ENCODE measurements at regions not wholly inside any gene's neighbourhood (a gene's known extent, or its start where the extent isn't known, plus 50 kb on each side); places are given as distances from the start of the nearest gene placed in this dataset.

DNA sequence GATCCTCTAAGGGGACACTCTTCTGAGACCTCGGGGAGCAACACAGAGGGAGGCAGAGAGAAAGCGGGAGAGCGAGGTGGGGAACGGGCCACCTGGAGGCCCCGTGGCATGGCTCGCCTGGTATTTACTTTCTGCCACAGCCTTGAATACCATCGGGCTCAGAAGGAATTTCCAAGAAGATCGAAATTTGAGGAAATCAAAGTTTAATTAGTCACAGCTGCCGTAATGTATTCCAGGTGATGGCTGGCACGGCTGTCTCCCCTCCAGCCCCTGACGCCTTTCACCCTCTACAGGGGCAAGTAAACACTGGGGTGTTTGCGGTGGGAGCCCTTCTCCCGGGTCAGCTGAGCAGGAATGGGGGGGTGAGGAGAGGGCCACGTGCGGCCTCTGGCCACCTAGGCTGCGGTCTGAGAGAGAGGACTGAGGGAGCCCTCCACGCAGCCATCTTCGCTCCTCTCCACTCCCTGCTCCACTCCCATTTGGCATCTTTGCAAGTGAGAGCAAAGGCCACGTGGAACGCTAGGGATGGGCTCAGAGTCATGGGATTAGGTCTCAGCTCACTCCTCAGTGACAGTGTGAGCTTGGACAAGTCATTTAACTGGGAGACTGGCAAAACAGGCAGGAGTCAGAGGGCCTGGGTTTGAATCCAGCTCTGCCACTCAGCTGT, 125.2 kb downstream of the SYF2 start:
- H2BK5ac ChIP-seq (ENCODE audit: low read depth, low read length, poor library complexity, severe bottlenecking): no peak overlapping the region
- dilution Hi-C loops (cut with HindIII; ENCODE audit: low sequenced_read_pairs, unreplicated experiment): no loop called here
- no peak overlapping the region for H3K4ac ChIP-seq (ENCODE audit: low read depth, low read length)
- no peak overlapping the region for H2BK15ac ChIP-seq (ENCODE audit: low read depth, low read length)
- DNase-seq: no peak
- H4K91ac ChIP-seq (ENCODE audit: insufficient read depth, low read depth, low read length): peak overlapping the region; percentile 37; the same call in 1 of the 2 replicates
- no TSS peak for BruUV-seq (replicated peaks)
- H3K23ac ChIP-seq (ENCODE audit: low read depth, low read length): no peak overlapping the region
- ChIA-PET CTCF (no interaction called here), POLR2A (ENCODE audit: unreplicated experiment) (no interaction called here)
- in situ Hi-C loops (cut with MboI; ENCODE audit: low sequenced_read_pairs): no loop called here
- ATAC-seq (ENCODE audit: low read depth): 0 out of 2 replicates have a peak, but pooled peaks have one; percentile 17
- H3K4me2 ChIP-seq (ENCODE audit: low read depth, low read length): no peak overlapping the region
- no peak overlapping the region for H2AK9ac ChIP-seq (replicated peaks; ENCODE audit: low read depth, low read length, poor library complexity)
- H2AFZ ChIP-seq (replicated peaks; ENCODE audit: low read length, poor library complexity): peak overlapping the region; percentile 43
- no peak overlapping the region for H3K56ac ChIP-seq (ENCODE audit: extremely low read depth, insufficient read depth, low read length)
- no peak overlapping the region for H2BK20ac ChIP-seq (ENCODE audit: low read depth, low read length)
- H3K18ac ChIP-seq (ENCODE audit: low read depth, low read length): peak overlapping the region; percentile 82; the same call in 1 of the 2 replicates
- 67% methylated on average over 3 of the region's 20 CpGs; no CpG with 5 or more reads in 1 of the 2 experiments for WGBS, 2 experiments (ENCODE audit: extremely low coverage in 2 of 2, insufficient read length in 1 of 2)
- peaks cover 44% of the 10 kb centered on the region for H3K27me3 ChIP-seq (ENCODE audit: control insufficient read depth, insufficient read depth, low read length)
- H3K36me3 ChIP-seq (ENCODE audit: control insufficient read depth, insufficient read depth, low read length): no peaks in the 10 kb centered on the region
- 0 out of 2 replicates have a peak, but pooled peaks cover 2% of the 10 kb centered on the region for H3K4me1 ChIP-seq (ENCODE audit: control insufficient read depth, insufficient read depth, low read length)
- H3K27ac ChIP-seq (ENCODE audit: insufficient read depth, low read length): no peak overlapping the region
- H3K4me3 ChIP-seq (ENCODE audit: insufficient read depth, low read depth, low read length): no peak overlapping the region
- H3K9ac ChIP-seq (ENCODE audit: low read depth, low read length): no peak overlapping the region
- H2BK120ac ChIP-seq (ENCODE audit: low read depth, low read length): no peak overlapping the region
- peaks cover 3% of the 10 kb centered on the region; the same call in 1 of the 2 replicates for H3K9me1 ChIP-seq (ENCODE audit: insufficient read depth, low read length)
- peak overlapping the region; percentile 30; the same call in 1 of the 2 replicates for H4K5ac ChIP-seq (ENCODE audit: low read depth, low read length)
- no peaks in the 10 kb centered on the region for H4K20me1 ChIP-seq (ENCODE audit: insufficient read depth, low read length)
- TF ChIP-seq, protein P1, sequence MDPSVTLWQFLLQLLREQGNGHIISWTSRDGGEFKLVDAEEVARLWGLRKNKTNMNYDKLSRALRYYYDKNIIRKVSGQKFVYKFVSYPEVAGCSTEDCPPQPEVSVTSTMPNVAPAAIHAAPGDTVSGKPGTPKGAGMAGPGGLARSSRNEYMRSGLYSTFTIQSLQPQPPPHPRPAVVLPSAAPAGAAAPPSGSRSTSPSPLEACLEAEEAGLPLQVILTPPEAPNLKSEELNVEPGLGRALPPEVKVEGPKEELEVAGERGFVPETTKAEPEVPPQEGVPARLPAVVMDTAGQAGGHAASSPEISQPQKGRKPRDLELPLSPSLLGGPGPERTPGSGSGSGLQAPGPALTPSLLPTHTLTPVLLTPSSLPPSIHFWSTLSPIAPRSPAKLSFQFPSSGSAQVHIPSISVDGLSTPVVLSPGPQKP (IDR thresholded peaks at IDR 0.05; ENCODE audit: borderline replicate concordance, low read depth, low read length): no peak
- TF ChIP-seq CHD1 (IDR thresholded peaks at IDR 0.05; ENCODE audit: low read depth, low read length) (no peak), RCOR1 (IDR thresholded peaks at IDR 0.05; ENCODE audit: insufficient replicate concordance, low read length) (no peak), CTCF (conservative IDR thresholded peaks at IDR 0.05; ENCODE audit: low read depth, low read length) (no peak), USF2 (IDR thresholded peaks at IDR 0.05; ENCODE audit: low read depth, low read length) (no peak), MAZ (IDR thresholded peaks at IDR 0.05; ENCODE audit: borderline replicate concordance, low read depth, low read length) (no peak), NFE2L2 (IDR thresholded peaks at IDR 0.05; ENCODE audit: low read depth, low read length) (no peak), RAD21 (IDR thresholded peaks at IDR 0.05; ENCODE audit: low read length) (no peak), POLR2A (IDR thresholded peaks at IDR 0.05; ENCODE audit: low read depth, low read length) (no peak), MAFK (IDR thresholded peaks at IDR 0.05; ENCODE audit: low read depth, low read length) (no peak), FOS (IDR thresholded peaks at IDR 0.05; ENCODE audit: low read depth, low read length) (no peak), CEBPB (IDR thresholded peaks at IDR 0.05; ENCODE audit: low read depth, low read length) (no peak), SMC3 (IDR thresholded peaks at IDR 0.05; ENCODE audit: low read depth, low read length) (no peak), RFX5 (IDR thresholded peaks at IDR 0.05; ENCODE audit: low read depth, low read length) (no peak)
- intact Hi-C loops (cut with micrococcal nuclease): no loop called here
- H4K8ac ChIP-seq (ENCODE audit: low read depth in 2 of 2, low read length in 2 of 2): peak overlapping the region; percentile 61 to 82; a peak in 3 of 4 replicates
- H3K79me1 ChIP-seq (ENCODE audit: low read depth in 1 of 2, low read length in 2 of 2): no peaks in the 10 kb centered on the region
- peaks cover 6% of the 10 kb centered on the region for H3K9me3 ChIP-seq (ENCODE audit: control insufficient read depth, insufficient read depth, low read length)
- peak overlapping the region; percentile 18; the same call in 1 of the 2 replicates for H2AK5ac ChIP-seq (ENCODE audit: low read depth, low read length)
- peak overlapping the region; percentile 66; the same call in 1 of the 2 replicates for H3K14ac ChIP-seq (replicated peaks; ENCODE audit: low read depth, low read length)

Measured in IMR-90 (cell line).